ENCODE measurements at regions not wholly inside any gene's neighbourhood (a gene's known extent, or its start where the extent isn't known, plus 50 kb on each side); places are given as distances from the start of the nearest gene placed in this dataset.

GRCh38 chr11:129536338-129536737, 160.7 kb downstream of the BARX2 start:
- Histone ChIP-seq H3K4me2 (no peak overlapping the region), H3K4me3 (no peak overlapping the region), H3K4me1 (no peaks in the 10 kb centered on the region), H3K27ac (no peak overlapping the region), H3K9me3 (no peaks in the 10 kb centered on the region)
- CTCF ChIA-PET, result no interaction called here
- no peak for DNase-seq (ENCODE audit: low read depth in 1 of 2, low spot score in 1 of 2)
- POLR2A ChIA-PET, result no interaction called here
- 0% methylated on average over 1 of the region's 1 CpG for WGBS (ENCODE audit: missing lambda C conversion rate)
- TF ChIP-seq PHF8 (IDR thresholded peaks at IDR 0.05; ENCODE audit: borderline replicate concordance, low read depth), result no peak
- no peak for FAIRE-seq
- ATAC-seq, result no peak

DNA sequence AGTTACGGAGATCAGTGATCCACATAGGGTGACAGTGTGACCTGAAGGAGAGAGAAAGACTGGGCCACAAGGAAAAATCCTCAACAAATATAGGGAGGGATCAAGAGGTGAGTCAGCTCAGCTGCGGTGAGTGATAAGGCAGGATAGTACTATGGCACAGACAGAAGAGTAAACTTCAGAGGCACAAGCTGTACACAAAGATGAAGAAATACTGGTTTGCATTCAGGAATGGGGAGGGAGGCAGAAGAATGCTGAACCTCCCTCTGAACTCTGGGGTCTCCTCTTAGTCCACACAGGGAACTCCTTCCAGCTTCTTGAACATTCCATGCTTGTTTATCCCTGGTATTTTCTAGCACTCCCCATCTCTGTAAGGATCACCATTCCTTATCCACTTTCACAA, 162.7 kb downstream of the BARX2 start:
- WGBS (ENCODE audit: missing lambda C conversion rate), result 20% methylated on average over 2 of the region's 2 CpGs
- no peak for ATAC-seq
- POLR2A ChIA-PET, result no interaction called here
- CTCF ChIA-PET, result no interaction called here
- no peak overlapping the region for H3K4me2 ChIP-seq
- H3K9me3 ChIP-seq, result no peaks in the 10 kb centered on the region
- TF ChIP-seq, protein P1, sequence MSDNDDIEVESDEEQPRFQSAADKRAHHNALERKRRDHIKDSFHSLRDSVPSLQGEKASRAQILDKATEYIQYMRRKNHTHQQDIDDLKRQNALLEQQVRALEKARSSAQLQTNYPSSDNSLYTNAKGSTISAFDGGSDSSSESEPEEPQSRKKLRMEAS (IDR thresholded peaks at IDR 0.05), result no peak
- no peak for TF ChIP-seq PHF8 (IDR thresholded peaks at IDR 0.05; ENCODE audit: borderline replicate concordance, low read depth)
- no peak for TF ChIP-seq RNF2 (IDR thresholded peaks at IDR 0.05; ENCODE audit: borderline replicate concordance, low read depth)
- no peak for TF ChIP-seq HOXB13 (CRISPR knock-in tag; IDR thresholded peaks at IDR 0.05; ENCODE audit: low read depth)
- no peak for TF ChIP-seq CEBPB (IDR thresholded peaks at IDR 0.05)
- no peak for TF ChIP-seq ZC3H11A (IDR thresholded peaks at IDR 0.05)
- TF ChIP-seq GATA3 (IDR thresholded peaks at IDR 0.05; ENCODE audit: borderline replicate concordance), result no peak
- TF ChIP-seq ZNF302 (CRISPR knock-in tag; IDR thresholded peaks at IDR 0.05), result no peak
- no peak for TF ChIP-seq FOSB (CRISPR knock-in tag; IDR thresholded peaks at IDR 0.05)
- no peak overlapping the region for H3K27ac ChIP-seq
- no peak overlapping the region for H3K4me3 ChIP-seq
- FAIRE-seq, result no peak
- H3K4me1 ChIP-seq, result no peaks in the 10 kb centered on the region
- DNase-seq (ENCODE audit: low read depth in 1 of 2, low spot score in 1 of 2), result no peak

DNA sequence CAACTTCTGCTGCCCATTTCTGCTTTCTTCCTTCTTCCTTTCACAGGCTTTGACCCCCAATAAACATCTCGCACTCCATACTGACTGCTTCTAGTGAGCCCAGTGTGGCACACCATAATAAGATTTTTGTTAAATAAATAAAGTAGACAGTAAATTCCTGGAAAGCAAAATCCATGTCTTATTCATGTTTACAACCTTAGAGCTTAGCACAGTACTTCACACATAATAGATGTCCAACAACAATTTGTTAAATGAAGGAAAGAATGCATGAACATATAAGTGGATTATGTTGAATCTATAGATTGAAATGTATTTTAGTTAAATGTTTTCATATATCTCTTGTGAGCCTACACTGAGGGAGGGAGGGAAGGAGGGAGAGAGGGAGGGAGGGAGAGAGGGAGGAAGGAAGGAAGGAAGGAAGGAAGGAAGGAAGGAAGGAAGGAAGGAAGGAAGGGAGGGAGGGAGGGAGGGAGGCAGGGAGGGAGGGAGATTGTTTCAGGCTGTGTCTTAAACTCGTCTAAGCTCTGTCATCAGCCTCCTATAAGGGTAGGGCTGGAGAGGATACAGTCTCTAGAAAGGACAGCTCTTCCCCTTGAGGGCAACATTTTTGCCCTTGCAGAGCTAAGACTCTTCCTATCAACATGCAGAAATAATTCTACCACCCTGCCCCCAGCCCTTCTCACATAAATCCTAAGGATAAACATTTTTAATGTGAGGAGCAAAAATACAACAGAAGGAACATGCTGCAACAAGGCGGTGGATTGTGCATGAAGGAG, 168.1 kb downstream of the BARX2 start:
- FAIRE-seq, result no peak
- DNase-seq (ENCODE audit: low read depth in 1 of 2, low spot score in 1 of 2), result no peak

More for the DNA sequence above, 168.1 kb downstream of the BARX2 start:
- WGBS (ENCODE audit: missing lambda C conversion rate), result 45% methylated on average over 3 of the region's 3 CpGs
- H3K27ac ChIP-seq, result no peak overlapping the region
- TF ChIP-seq EP300 (IDR thresholded peaks at IDR 0.05) (no peak), ELK1 (IDR thresholded peaks at IDR 0.05; ENCODE audit: low read depth, low read length) (no peak), RFX5 (IDR thresholded peaks at IDR 0.05) (no peak), ZFP36 (IDR thresholded peaks at IDR 0.05; ENCODE audit: borderline replicate concordance, partially characterized antibody) (no peak), FOXS1 (CRISPR knock-in tag; IDR thresholded peaks at IDR 0.05) (no peak), CHD4 (IDR thresholded peaks at IDR 0.05; ENCODE audit: borderline replicate concordance) (no peak), POLR2AphosphoS2 (conservative IDR thresholded peaks at IDR 0.05; ENCODE audit: low read length) (no peak), MAFK (IDR thresholded peaks at IDR 0.05; ENCODE audit: partially characterized antibody) (no peak), NR3C1 (IDR thresholded peaks at IDR 0.05) (no peak), EHF (CRISPR knock-in tag; IDR thresholded peaks at IDR 0.05) (no peak), HOXB5 (CRISPR knock-in tag; IDR thresholded peaks at IDR 0.05) (no peak), RAD21 (conservative IDR thresholded peaks at IDR 0.05 in 1 of 2, IDR thresholded peaks at IDR 0.05 in 1 of 2) (no peak)
- TF ChIP-seq, protein P2, sequence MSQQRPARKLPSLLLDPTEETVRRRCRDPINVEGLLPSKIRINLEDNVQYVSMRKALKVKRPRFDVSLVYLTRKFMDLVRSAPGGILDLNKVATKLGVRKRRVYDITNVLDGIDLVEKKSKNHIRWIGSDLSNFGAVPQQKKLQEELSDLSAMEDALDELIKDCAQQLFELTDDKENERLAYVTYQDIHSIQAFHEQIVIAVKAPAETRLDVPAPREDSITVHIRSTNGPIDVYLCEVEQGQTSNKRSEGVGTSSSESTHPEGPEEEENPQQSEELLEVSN (IDR thresholded peaks at IDR 0.05; ENCODE audit: borderline replicate concordance, low read depth), result no peak
- TF ChIP-seq, protein P3, sequence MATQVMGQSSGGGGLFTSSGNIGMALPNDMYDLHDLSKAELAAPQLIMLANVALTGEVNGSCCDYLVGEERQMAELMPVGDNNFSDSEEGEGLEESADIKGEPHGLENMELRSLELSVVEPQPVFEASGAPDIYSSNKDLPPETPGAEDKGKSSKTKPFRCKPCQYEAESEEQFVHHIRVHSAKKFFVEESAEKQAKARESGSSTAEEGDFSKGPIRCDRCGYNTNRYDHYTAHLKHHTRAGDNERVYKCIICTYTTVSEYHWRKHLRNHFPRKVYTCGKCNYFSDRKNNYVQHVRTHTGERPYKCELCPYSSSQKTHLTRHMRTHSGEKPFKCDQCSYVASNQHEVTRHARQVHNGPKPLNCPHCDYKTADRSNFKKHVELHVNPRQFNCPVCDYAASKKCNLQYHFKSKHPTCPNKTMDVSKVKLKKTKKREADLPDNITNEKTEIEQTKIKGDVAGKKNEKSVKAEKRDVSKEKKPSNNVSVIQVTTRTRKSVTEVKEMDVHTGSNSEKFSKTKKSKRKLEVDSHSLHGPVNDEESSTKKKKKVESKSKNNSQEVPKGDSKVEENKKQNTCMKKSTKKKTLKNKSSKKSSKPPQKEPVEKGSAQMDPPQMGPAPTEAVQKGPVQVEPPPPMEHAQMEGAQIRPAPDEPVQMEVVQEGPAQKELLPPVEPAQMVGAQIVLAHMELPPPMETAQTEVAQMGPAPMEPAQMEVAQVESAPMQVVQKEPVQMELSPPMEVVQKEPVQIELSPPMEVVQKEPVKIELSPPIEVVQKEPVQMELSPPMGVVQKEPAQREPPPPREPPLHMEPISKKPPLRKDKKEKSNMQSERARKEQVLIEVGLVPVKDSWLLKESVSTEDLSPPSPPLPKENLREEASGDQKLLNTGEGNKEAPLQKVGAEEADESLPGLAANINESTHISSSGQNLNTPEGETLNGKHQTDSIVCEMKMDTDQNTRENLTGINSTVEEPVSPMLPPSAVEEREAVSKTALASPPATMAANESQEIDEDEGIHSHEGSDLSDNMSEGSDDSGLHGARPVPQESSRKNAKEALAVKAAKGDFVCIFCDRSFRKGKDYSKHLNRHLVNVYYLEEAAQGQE (IDR thresholded peaks at IDR 0.05), result no peak
- TF ChIP-seq, protein P4, sequence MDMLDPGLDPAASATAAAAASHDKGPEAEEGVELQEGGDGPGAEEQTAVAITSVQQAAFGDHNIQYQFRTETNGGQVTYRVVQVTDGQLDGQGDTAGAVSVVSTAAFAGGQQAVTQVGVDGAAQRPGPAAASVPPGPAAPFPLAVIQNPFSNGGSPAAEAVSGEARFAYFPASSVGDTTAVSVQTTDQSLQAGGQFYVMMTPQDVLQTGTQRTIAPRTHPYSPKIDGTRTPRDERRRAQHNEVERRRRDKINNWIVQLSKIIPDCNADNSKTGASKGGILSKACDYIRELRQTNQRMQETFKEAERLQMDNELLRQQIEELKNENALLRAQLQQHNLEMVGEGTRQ (IDR thresholded peaks at IDR 0.05), result no peak
- H3K4me1 ChIP-seq, result no peaks in the 10 kb centered on the region
- H3K4me3 ChIP-seq, result no peak overlapping the region
- no peak overlapping the region for H3K4me2 ChIP-seq
- ATAC-seq, result no peak
- ChIA-PET POLR2A (no interaction called here), CTCF (no interaction called here)
- no peaks in the 10 kb centered on the region for H3K9me3 ChIP-seq

Data from A549 (cell line).